ENCODE measurements at regions not wholly inside any gene's neighbourhood (a gene's known extent, or its start where the extent isn't known, plus 50 kb on each side); places are given as distances from the start of the nearest gene placed in this dataset.

DNA sequence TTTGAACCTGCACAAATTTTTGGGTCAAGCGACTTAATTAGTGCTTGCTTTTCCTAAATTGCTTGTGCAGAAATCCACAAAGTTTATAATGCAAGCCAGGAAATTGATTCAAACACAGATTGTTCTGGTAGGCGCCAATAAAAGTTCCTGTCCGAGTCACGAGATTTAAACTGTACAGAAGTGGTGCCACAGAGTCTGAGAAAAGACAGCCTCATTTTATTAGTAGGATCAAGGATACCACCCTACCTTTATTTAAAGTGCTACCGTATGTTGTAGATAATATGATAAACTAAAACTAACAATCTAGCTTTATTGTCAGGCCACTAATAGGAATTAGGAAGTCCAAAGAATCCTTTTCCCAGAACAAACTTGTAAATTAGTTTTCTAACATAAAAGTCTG, 696.7 kb downstream of the TNS3 start:
- TF ChIP-seq EZH2 (IDR thresholded peaks at IDR 0.05; ENCODE audit: insufficient read depth, poor library complexity, severe bottlenecking): no peak
- TF ChIP-seq EZH2phosphoT487 (IDR thresholded peaks at IDR 0.05; ENCODE audit: insufficient read depth, low read depth): no peak

Data from GM23248 (cell line).